B cell (primary cell): ENCODE measurements at regions not wholly inside any gene's neighbourhood (a gene's known extent, or its start where the extent isn't known, plus 50 kb on each side); places are given as distances from the start of the nearest gene placed in this dataset.

ENCODE experiments used
- ATAC-seq: fragments of 200-7000 bp; cut with Tn5 transposase; one replicate; pipeline ENCODE4 v1.10.0; 2021; ENCODE audit warnings: low read depth, mild to moderate bottlenecking, moderate number of reproducible peaks, moderate library complexity
- CTCF ChIA-PET: fragments of 350-600 bp; sonication (Branson Sonifier 250); formaldehyde crosslinking; loops from one replicate; lab custom pipeline; 2021; ENCODE audit warnings: antibody characterized with exemption, inconsistent platforms; lab: Charles Lee
- POLR2A ChIA-PET: fragments of 350-600 bp; sonication (Branson Sonifier 250); formaldehyde crosslinking; loops from one replicate; lab custom pipeline; 2021; ENCODE audit warnings: antibody characterized with exemption; lab: Charles Lee
- DNase-seq: peaks from one replicate; pipeline ENCODE4 v3.0.0; 2013
- H2AFZ ChIP-seq: 2 replicates; pipeline ENCODE4 v1.6.1; 2012; ENCODE audit warnings: mild to moderate bottlenecking, low read depth, low read length; ENCODE audit not compliant: insufficient read depth, poor library complexity, severe bottlenecking
- H3K27ac ChIP-seq, 2 donors: 1 replicate in 1 of 2; 2 replicates in 1 of 2; pipeline ENCODE4 v1.5.1; 2012 to 2013; ENCODE audit warnings: low read length in 2 of 2, mild to moderate bottlenecking in 2 of 2, moderate library complexity in 1 of 2
- H3K27me3 ChIP-seq, 4 experiments: fragments of 200-600 bp in 1 of 4; sonication (generic) in 1 of 4; replicated peaks in 1 of 4; 1 replicate in 2 of 4; 2 replicates in 2 of 4; pipeline versions ENCODE4 v1.6.1 to v1.7.0; 2013 to 2016; ENCODE audit warnings: low read length in 3 of 4, mild to moderate bottlenecking in 2 of 4, mixed read lengths in 1 of 4, moderate library complexity in 1 of 4; ENCODE audit not compliant: insufficient read depth in 4 of 4, control insufficient read depth in 3 of 4; ENCODE audit errors: control extremely low read depth in 1 of 4
- H3K36me3 ChIP-seq, 2 experiments: replicated peaks in 1 of 2; 1 replicate in 1 of 2; 2 replicates in 1 of 2; pipeline versions ENCODE4 v1.6.1 to v1.7.1; 2013; ENCODE audit warnings: low read length in 1 of 2; ENCODE audit not compliant: insufficient read depth in 2 of 2, control insufficient read depth in 1 of 2; ENCODE audit errors: control extremely low read depth in 1 of 2, extremely low read depth in 1 of 2
- H3K4me1 ChIP-seq, 2 donors: fragments of 200-600 bp in 1 of 2; sonication (generic) in 1 of 2; 1 replicate in 1 of 2; 2 replicates in 1 of 2; pipeline versions ENCODE4 v1.5.1 to v1.6.1; 2013 to 2017; ENCODE audit warnings: low read length in 2 of 2; ENCODE audit not compliant: control insufficient read depth in 2 of 2, insufficient read depth in 2 of 2
- H3K4me2 ChIP-seq: replicated peaks from 2 replicates; pipeline ENCODE3; 2012; ENCODE audit warnings: mild to moderate bottlenecking, low read depth, low read length; ENCODE audit not compliant: poor library complexity, severe bottlenecking
- H3K4me3 ChIP-seq, 5 experiments: fragments of 200-600 bp in 1 of 5; sonication (generic) in 1 of 5; 1 replicate in 3 of 5; 2 replicates in 2 of 5; pipeline versions ENCODE4 v1.5.1 to v1.7.0; 2011 to 2016; ENCODE audit warnings: low read length in 4 of 5, mild to moderate bottlenecking in 4 of 5, low read depth in 2 of 5, control low read depth in 1 of 5, moderate library complexity in 1 of 5; ENCODE audit not compliant: insufficient read depth in 1 of 5; ENCODE audit errors: control extremely low read depth in 1 of 5, extremely low read depth in 1 of 5
- H3K79me2 ChIP-seq: fragments of 200-600 bp; sonication (generic); one replicate; pipeline ENCODE4 v1.6.0; 2016; ENCODE audit warnings: low read length; ENCODE audit not compliant: control insufficient read depth, insufficient read depth
- H3K9ac ChIP-seq: fragments of 200-600 bp; sonication (generic); 2 replicates; pipeline ENCODE4 v1.6.1; 2017; ENCODE audit warnings: mild to moderate bottlenecking, low read length, moderate library complexity
- H3K9me3 ChIP-seq, 3 donors: one replicate each; pipeline versions ENCODE4 v1.6.1 to v1.7.1; 2013; ENCODE audit warnings: low read length in 2 of 3; ENCODE audit not compliant: control insufficient read depth in 2 of 3, insufficient read depth in 1 of 3; ENCODE audit errors: control extremely low read depth in 1 of 3
- H4K20me1 ChIP-seq: 2 replicates; pipeline ENCODE4 v1.6.0; 2012; ENCODE audit warnings: mild to moderate bottlenecking, low read length; ENCODE audit not compliant: insufficient read depth, control insufficient read depth, poor library complexity, severe bottlenecking
- H3K27ac Mint-ChIP-seq: one replicate; pipeline ENCODE4 v1.8.0; 2021; ENCODE audit warnings: mixed read lengths
- H3K27me3 Mint-ChIP-seq: one replicate; pipeline ENCODE4 v1.8.0; 2021; ENCODE audit warnings: mixed read lengths
- H3K4me1 Mint-ChIP-seq: one replicate; pipeline ENCODE4 v1.8.0; 2021; ENCODE audit warnings: mixed read lengths
- H3K4me3 Mint-ChIP-seq: one replicate; pipeline ENCODE4 v1.8.0; 2021; ENCODE audit warnings: mixed read lengths
- H3K9me3 Mint-ChIP-seq: one replicate; pipeline ENCODE4 v1.8.0; 2022; ENCODE audit warnings: mixed read lengths; ENCODE audit not compliant: insufficient read depth
- CTCF ChIP-seq: fragments of 200-600 bp; IDR thresholded peaks from one replicate; pipeline ENCODE4 v1.8.0; 2022; ENCODE audit warnings: antibody characterized with exemption, mild to moderate bottlenecking
- EZH2 ChIP-seq: IDR thresholded peaks from 2 replicates; pipeline ENCODE4 v1.6.1; 2012; ENCODE audit warnings: borderline replicate concordance, low read depth, mild to moderate bottlenecking, moderate library complexity, low read length; ENCODE audit not compliant: insufficient read depth, poor library complexity, severe bottlenecking
- WGBS: methylation state at CpG from one replicate; pipeline ENCODE4 v1.1.5; 2013; ENCODE audit warnings: missing lambda C conversion rate; ENCODE audit not compliant: insufficient coverage; 5-methylcytosine and 5-hydroxymethylcytosine counted together
- intact Hi-C: fragments of 100-400 bp; cut with micrococcal nuclease; formaldehyde crosslinking; loops from one replicate; pipeline ENCODE4 v1.10.0; 2022

- H3K4me3 Mint-ChIP-seq: no peak overlapping the region
- intact Hi-C loops: no loop called here
- Histone ChIP-seq H2AFZ (no peak overlapping the region), H3K27ac (no peak overlapping the region), H3K4me3 (no peak overlapping the region), H4K20me1 (no peaks in the 10 kb centered on the region), H3K9me3 (peaks cover 0 to 7% (median 0%) of the 10 kb centered on the region in 3 donors), H3K79me2 (no peaks in the 10 kb centered on the region), H3K36me3 (no peaks in the 10 kb centered on the region), H3K4me1 (no peaks in the 10 kb centered on the region), H3K4me2 (no peak overlapping the region), H3K9ac (no peak overlapping the region), H3K27me3 (peaks cover 0 to 7% (median 0%) of the 10 kb centered on the region in 4 experiments)
- TF ChIP-seq CTCF (no peak), EZH2 (no peak)
- no peaks in the 10 kb centered on the region for H3K9me3 Mint-ChIP-seq
- WGBS: 82% methylated on average over 11 of the region's 14 CpGs
- H3K27ac Mint-ChIP-seq: no peak overlapping the region
- H3K27me3 Mint-ChIP-seq: peaks cover 10% of the 10 kb centered on the region
- ChIA-PET POLR2A (no interaction called here), CTCF (no interaction called here)
- H3K4me1 Mint-ChIP-seq: no peaks in the 10 kb centered on the region
- DNase-seq (no peak), ATAC-seq (no peak)
Observed at GRCh38 chr2:240248721-240249422, 108.4 kb upstream of the OTOS start.

DNA sequence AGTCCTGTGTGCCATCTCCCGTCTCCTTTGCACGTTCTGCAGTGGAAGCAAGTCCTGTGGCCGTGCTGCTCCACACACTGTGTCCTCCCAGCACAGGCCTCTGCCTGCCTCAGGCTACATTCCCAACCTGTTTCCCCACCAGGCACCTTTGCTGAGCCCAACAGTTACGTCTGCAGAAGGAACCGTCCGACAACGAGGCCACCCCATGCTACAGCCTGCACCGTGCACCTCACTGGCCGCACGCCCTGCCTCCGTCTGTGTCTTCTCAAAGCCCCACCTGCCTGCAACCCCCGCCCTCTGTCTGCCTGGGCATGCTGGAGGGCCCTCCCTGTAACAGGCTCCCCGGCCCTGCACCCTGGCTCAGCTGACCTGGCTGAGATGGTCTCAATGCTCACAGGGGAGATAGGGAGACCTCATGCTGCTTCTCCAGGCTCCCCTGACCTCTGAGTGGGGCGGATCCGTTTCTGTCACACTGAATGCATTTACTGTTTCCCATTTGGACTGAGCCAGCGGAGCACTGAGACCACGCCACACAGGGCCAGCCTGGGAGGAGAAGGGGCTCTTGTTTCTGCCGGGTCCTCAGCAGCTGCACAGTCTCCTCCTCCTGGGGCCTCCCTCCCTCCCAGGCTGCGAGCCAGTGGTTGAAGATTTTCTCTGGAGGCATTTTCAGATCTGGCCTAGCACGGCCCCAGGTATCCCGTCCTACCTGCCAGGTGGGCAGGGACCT, 109.1 kb upstream of the OTOS start:
- Mint-ChIP-seq H3K9me3 (no peaks in the 10 kb centered on the region), H3K4me3 (no peak overlapping the region), H3K27me3 (peaks cover 10% of the 10 kb centered on the region), H3K4me1 (no peaks in the 10 kb centered on the region), H3K27ac (no peak overlapping the region)
- H2AFZ ChIP-seq: no peak overlapping the region
- DNase-seq (no peak), ATAC-seq (no peak)
- no peaks in the 10 kb centered on the region for H4K20me1 ChIP-seq
- WGBS: 91% methylated on average over 21 of the region's 21 CpGs
- H3K36me3 ChIP-seq: no peaks in the 10 kb centered on the region
- H3K4me1 ChIP-seq: no peaks in the 10 kb centered on the region
- ChIA-PET POLR2A (no interaction called here), CTCF (no interaction called here)
- H3K9ac ChIP-seq: no peak overlapping the region
- peaks cover 0 to 7% (median 0%) of the 10 kb centered on the region in 4 experiments for H3K27me3 ChIP-seq
- H3K4me2 ChIP-seq: no peak overlapping the region
- H3K9me3 ChIP-seq: peaks cover 0 to 7% (median 0%) of the 10 kb centered on the region in 3 donors
- no peaks in the 10 kb centered on the region for H3K79me2 ChIP-seq
- no peak for TF ChIP-seq EZH2
- no peak for TF ChIP-seq CTCF
- intact Hi-C loops: no loop called here
- H3K27ac ChIP-seq: no peak overlapping the region
- H3K4me3 ChIP-seq: no peak overlapping the region
